ENCODE measurements at regions not wholly inside any gene's neighbourhood (a gene's known extent, or its start where the extent isn't known, plus 50 kb on each side); places are given as distances from the start of the nearest gene placed in this dataset.

DNA sequence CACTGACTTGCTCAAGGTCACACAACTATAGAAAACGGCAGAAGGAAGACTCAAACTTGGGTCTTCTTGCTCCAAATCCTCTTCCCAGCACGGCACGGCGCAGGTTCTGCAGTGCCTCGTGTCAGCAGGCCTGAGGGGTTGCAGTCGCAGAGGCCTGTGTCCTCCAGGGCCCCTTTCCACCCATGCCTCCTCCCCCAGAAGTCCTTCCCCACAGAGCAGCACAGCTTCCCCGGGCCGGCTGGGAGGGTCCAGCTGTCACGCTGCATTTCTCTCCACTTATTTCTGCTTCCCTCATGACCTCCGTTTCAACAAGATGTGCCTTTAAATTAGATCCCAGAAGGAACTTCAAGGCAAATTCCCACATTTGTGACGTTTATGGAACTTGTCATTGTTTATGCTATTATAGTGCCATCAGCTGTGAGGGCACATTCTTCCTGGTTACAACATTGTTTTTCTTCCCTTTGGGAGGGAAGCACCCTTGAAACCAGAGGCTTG is 148.4 kb downstream of the C5orf15 start:
- Histone ChIP-seq H3K4me1 (replicated peaks) (no peaks in the 10 kb centered on the region), H3K4me3 (no peak overlapping the region), H3K27me3 (replicated peaks; ENCODE audit: insufficient read depth) (no peaks in the 10 kb centered on the region), H3K36me3 (no peaks in the 10 kb centered on the region), H3K9me3 (no peaks in the 10 kb centered on the region), H3K27ac (no peak overlapping the region)
- intact Hi-C loops (cut with DNase I) = no loop called here
- DNase-seq (ENCODE audit: low spot score) = no peak
- TF ChIP-seq, protein P1, sequence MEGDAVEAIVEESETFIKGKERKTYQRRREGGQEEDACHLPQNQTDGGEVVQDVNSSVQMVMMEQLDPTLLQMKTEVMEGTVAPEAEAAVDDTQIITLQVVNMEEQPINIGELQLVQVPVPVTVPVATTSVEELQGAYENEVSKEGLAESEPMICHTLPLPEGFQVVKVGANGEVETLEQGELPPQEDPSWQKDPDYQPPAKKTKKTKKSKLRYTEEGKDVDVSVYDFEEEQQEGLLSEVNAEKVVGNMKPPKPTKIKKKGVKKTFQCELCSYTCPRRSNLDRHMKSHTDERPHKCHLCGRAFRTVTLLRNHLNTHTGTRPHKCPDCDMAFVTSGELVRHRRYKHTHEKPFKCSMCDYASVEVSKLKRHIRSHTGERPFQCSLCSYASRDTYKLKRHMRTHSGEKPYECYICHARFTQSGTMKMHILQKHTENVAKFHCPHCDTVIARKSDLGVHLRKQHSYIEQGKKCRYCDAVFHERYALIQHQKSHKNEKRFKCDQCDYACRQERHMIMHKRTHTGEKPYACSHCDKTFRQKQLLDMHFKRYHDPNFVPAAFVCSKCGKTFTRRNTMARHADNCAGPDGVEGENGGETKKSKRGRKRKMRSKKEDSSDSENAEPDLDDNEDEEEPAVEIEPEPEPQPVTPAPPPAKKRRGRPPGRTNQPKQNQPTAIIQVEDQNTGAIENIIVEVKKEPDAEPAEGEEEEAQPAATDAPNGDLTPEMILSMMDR (IDR thresholded peaks at IDR 0.05) = no peak
- no peak for TF ChIP-seq POLR2AphosphoS5 (IDR thresholded peaks at IDR 0.05)
- no peak for TF ChIP-seq POLR2A (IDR thresholded peaks at IDR 0.05)
- 51% methylated on average over 11 of the region's 11 CpGs for WGBS

- Histone ChIP-seq H3K36me3 (no peaks in the 10 kb centered on the region), H3K4me1 (replicated peaks) (no peaks in the 10 kb centered on the region), H3K4me3 (no peak overlapping the region), H3K27ac (no peak overlapping the region), H3K9me3 (no peaks in the 10 kb centered on the region), H3K27me3 (replicated peaks; ENCODE audit: insufficient read depth) (no peaks in the 10 kb centered on the region)
- TF ChIP-seq POLR2AphosphoS5 (IDR thresholded peaks at IDR 0.05) (no peak), POLR2A (IDR thresholded peaks at IDR 0.05) (no peak)
- TF ChIP-seq, protein P1 (IDR thresholded peaks at IDR 0.05) = no peak
- 83% methylated on average over 12 of the region's 12 CpGs for WGBS
- intact Hi-C loops (cut with DNase I) = no loop called here
- no peak for DNase-seq (ENCODE audit: low spot score)
These were observed 149.4 kb downstream of the C5orf15 start for GRCh38 chr5:133818869-133819600.

- no peaks in the 10 kb centered on the region for H3K9me3 ChIP-seq
- no peak for TF ChIP-seq POLR2A (IDR thresholded peaks at IDR 0.05)
- no peak for TF ChIP-seq POLR2AphosphoS5 (IDR thresholded peaks at IDR 0.05)
- TF ChIP-seq, protein P1 (IDR thresholded peaks at IDR 0.05) = no peak
- intact Hi-C loops (cut with DNase I) = no loop called here
- H3K4me1 ChIP-seq (replicated peaks) = no peaks in the 10 kb centered on the region
- H3K36me3 ChIP-seq = no peaks in the 10 kb centered on the region
- 7% methylated on average over 5 of the region's 5 CpGs for WGBS
- H3K27me3 ChIP-seq (replicated peaks; ENCODE audit: insufficient read depth) = no peaks in the 10 kb centered on the region
- no peak overlapping the region for H3K27ac ChIP-seq
- DNase-seq (ENCODE audit: low spot score) = peak; percentile 21
- no peak overlapping the region for H3K4me3 ChIP-seq
These were observed 150.4 kb downstream of the C5orf15 start for GRCh38 chr5:133818031-133818431.

DNA sequence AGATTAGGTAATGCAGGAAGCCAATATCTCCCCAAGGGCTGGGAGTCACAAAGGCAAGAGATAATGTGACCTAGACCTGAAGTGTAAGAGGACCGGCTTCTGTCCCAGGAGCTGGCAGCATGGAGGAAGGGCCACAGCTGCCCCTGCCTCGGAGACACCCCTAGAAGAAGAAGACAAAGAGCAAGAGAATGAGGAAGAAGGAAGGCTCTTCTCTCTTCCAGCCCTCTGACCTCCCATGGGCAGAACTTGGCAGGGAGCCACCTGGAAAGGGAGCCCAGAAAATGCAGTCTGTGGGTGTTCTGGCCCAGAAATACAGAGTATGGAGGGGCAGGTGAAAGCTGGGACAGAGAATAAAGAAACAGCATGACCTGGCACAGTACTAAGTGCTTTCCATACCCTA is 151.0 kb downstream of the C5orf15 start:
- intact Hi-C loops (cut with DNase I) = no loop called here
- WGBS = 83% methylated on average over 2 of the region's 2 CpGs
- H3K9me3 ChIP-seq = no peaks in the 10 kb centered on the region
- no peak overlapping the region for H3K4me3 ChIP-seq
- no peak overlapping the region for H3K27ac ChIP-seq
- no peaks in the 10 kb centered on the region for H3K4me1 ChIP-seq (replicated peaks)
- DNase-seq (ENCODE audit: low spot score) = no peak
- H3K36me3 ChIP-seq = no peaks in the 10 kb centered on the region
- TF ChIP-seq POLR2AphosphoS5 (IDR thresholded peaks at IDR 0.05) = no peak
- TF ChIP-seq, protein P1 (IDR thresholded peaks at IDR 0.05) = no peak
- TF ChIP-seq POLR2A (IDR thresholded peaks at IDR 0.05) = no peak
- H3K27me3 ChIP-seq (replicated peaks; ENCODE audit: insufficient read depth) = no peaks in the 10 kb centered on the region

- no peaks in the 10 kb centered on the region for H3K9me3 ChIP-seq
- no peak overlapping the region for H3K27ac ChIP-seq
- H3K36me3 ChIP-seq = no peaks in the 10 kb centered on the region
- WGBS = 98% methylated on average over 5 of the region's 5 CpGs
- H3K4me1 ChIP-seq (replicated peaks) = no peaks in the 10 kb centered on the region
- no peak for DNase-seq (ENCODE audit: low spot score)
- no peak overlapping the region for H3K4me3 ChIP-seq
- intact Hi-C loops (cut with DNase I) = no loop called here
- H3K27me3 ChIP-seq (replicated peaks; ENCODE audit: insufficient read depth) = no peaks in the 10 kb centered on the region
- no peak for TF ChIP-seq POLR2AphosphoS5 (IDR thresholded peaks at IDR 0.05)
- TF ChIP-seq, protein P1 (IDR thresholded peaks at IDR 0.05) = no peak
- TF ChIP-seq POLR2A (IDR thresholded peaks at IDR 0.05) = no peak
These were observed 151.6 kb downstream of the C5orf15 start for GRCh38 chr5:133816791-133817190.

Data from prostate gland (tissue), 2 donors.